ENCODE measurements at regions not wholly inside any gene's neighbourhood (a gene's known extent, or its start where the extent isn't known, plus 50 kb on each side); places are given as distances from the start of the nearest gene placed in this dataset.

DNA sequence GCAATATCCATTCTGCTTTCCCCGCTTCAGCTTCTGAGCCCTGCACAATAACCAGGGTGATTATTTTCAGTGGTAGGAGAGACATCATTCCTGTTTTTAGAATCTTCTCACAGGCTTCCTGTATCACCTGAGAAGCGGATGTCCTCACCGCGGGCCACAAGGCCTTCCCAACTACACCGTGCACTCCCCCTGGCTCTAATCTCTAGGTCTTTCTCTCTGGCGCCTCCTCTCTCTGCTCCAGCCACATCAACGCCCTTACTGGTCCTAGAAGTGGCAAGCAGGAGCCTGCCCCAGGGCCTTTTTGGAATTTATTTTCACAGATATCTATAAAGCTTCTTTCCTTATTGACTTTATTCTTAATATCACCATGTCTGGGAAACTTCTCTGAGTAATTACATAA lies 675.2 kb upstream of the FRG1 start:
- TF ChIP-seq FOXP2 (optimal IDR thresholded peaks at IDR 0.05; ENCODE audit: borderline replicate concordance, extremely low read depth, extremely low read length, insufficient read depth) (no peak), TAF1 (IDR thresholded peaks at IDR 0.05; ENCODE audit: borderline replicate concordance, insufficient read depth, low read length) (no peak)

DNA sequence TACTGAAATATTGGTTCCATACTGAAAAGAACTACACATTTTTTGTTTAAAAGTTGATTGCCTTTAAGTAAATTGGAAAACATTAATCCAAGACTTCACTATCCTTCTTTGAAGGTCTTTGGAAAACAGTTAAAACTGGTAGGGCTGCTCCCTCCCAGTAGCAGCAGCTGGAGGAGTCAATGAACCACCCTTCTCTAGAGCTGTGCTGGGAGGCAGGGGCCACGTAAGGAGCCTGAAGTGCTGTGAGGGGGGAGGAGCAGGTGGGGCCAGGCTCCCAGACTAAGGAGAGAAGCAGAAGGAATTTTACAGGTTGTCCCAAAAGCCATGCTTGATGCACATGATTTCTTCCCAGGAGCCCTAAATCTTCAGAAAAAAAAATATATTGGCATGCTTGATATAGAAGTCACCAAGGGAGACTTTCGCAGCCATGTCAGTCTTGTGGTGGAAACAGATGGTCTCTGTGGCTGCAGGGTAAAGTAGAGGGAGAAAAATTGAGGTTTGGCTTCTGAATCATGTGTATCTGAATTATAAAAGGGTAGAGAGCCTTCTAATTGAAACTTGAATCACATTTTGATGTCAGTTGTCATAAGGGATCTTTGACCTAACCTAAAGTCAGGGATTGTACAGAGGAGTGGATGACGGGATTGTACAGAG lies 673.2 kb upstream of the FRG1 start:
- TF ChIP-seq POLR2AphosphoS5 (IDR thresholded peaks at IDR 0.05; ENCODE audit: low read depth, low read length) (no peak), FOXP2 (optimal IDR thresholded peaks at IDR 0.05; ENCODE audit: borderline replicate concordance, extremely low read depth, extremely low read length, insufficient read depth) (no peak)

DNA sequence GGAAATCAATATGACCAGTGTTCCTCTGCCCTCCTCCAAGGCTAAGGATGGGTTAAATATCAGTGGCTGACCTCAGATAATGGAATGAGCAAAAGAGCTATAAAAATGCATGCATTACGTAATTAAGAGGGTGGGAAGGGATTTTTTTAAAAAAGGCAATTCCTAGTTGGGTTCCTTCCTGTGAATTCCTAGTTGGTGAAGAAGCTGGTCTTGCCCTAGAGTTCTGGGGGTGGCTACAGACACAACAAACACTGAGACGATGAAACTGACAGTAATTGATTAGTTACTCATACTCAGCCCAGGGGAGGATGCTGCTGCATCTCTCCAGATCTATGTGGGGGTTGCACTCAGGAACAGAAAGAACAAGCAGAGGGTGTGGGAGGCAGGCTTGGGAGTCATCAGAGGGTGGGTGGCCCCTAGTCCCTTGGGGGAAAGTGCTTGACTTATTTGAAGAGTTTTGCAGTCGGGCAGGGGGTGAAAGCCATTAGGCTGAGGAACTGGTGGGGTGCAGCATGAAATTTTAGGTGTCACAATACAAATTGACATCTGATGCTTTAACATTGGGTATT lies 662.0 kb upstream of the FRG1 start:
- TF ChIP-seq FOXP2 (optimal IDR thresholded peaks at IDR 0.05; ENCODE audit: borderline replicate concordance, extremely low read depth, extremely low read length, insufficient read depth) (no peak), SIN3A (IDR thresholded peaks at IDR 0.05; ENCODE audit: borderline replicate concordance, insufficient read depth, low read length) (no peak), POLR2AphosphoS5 (IDR thresholded peaks at IDR 0.05; ENCODE audit: low read depth, low read length) (no peak), TAF1 (IDR thresholded peaks at IDR 0.05; ENCODE audit: borderline replicate concordance, insufficient read depth, low read length) (no peak)
- TF ChIP-seq, protein P1, sequence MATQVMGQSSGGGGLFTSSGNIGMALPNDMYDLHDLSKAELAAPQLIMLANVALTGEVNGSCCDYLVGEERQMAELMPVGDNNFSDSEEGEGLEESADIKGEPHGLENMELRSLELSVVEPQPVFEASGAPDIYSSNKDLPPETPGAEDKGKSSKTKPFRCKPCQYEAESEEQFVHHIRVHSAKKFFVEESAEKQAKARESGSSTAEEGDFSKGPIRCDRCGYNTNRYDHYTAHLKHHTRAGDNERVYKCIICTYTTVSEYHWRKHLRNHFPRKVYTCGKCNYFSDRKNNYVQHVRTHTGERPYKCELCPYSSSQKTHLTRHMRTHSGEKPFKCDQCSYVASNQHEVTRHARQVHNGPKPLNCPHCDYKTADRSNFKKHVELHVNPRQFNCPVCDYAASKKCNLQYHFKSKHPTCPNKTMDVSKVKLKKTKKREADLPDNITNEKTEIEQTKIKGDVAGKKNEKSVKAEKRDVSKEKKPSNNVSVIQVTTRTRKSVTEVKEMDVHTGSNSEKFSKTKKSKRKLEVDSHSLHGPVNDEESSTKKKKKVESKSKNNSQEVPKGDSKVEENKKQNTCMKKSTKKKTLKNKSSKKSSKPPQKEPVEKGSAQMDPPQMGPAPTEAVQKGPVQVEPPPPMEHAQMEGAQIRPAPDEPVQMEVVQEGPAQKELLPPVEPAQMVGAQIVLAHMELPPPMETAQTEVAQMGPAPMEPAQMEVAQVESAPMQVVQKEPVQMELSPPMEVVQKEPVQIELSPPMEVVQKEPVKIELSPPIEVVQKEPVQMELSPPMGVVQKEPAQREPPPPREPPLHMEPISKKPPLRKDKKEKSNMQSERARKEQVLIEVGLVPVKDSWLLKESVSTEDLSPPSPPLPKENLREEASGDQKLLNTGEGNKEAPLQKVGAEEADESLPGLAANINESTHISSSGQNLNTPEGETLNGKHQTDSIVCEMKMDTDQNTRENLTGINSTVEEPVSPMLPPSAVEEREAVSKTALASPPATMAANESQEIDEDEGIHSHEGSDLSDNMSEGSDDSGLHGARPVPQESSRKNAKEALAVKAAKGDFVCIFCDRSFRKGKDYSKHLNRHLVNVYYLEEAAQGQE (IDR thresholded peaks at IDR 0.05; ENCODE audit: insufficient read depth in 1 of 2, low read depth in 2 of 2, low read length in 2 of 2) = no peak

DNA sequence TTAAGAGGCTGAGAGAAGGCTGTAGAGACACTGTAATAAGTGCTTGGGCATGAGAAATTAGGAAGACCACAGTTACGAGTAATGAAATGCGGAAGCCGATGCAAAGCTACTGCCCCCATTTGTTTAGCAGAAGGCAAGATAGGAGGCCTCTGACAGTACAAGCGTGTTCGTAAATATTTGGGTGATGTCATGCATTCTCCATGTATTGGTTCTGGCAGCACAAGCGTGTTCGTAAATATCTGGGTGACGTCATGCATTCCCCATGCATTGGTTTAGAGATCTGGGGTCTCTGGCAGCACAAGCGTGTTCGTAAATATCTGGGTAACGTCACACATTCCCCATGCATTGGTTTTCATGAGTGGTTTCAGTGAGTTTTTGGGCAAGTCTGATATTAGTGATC lies 661.5 kb upstream of the FRG1 start:
- TF ChIP-seq POLR2AphosphoS5 (IDR thresholded peaks at IDR 0.05; ENCODE audit: low read depth, low read length) (no peak), SIN3A (IDR thresholded peaks at IDR 0.05; ENCODE audit: borderline replicate concordance, insufficient read depth, low read length) (no peak), TAF1 (IDR thresholded peaks at IDR 0.05; ENCODE audit: borderline replicate concordance, insufficient read depth, low read length) (no peak), FOXP2 (optimal IDR thresholded peaks at IDR 0.05; ENCODE audit: borderline replicate concordance, extremely low read depth, extremely low read length, insufficient read depth) (no peak)
- TF ChIP-seq, protein P1 (IDR thresholded peaks at IDR 0.05; ENCODE audit: insufficient read depth in 1 of 2, low read depth in 2 of 2, low read length in 2 of 2) = no peak

DNA sequence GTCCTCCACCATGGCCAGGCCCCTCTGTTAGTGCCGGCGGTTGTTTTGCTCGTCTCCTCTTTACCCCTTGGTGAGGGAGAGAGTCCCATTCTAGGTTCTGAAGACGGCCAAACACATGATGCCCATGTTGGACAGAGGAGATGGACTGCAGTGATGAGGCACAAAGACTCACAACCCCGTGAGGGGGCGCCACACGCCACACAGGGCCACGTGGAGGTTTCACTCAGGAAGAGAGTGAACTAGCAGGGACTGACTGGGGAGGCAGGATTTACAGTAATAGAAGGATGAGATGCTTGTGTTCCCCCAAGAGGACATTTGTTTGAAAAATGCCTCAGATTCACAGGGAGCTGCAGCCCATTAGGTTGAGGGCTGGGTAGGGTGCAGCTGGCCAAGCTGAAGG lies 655.3 kb upstream of the FRG1 start:
- TF ChIP-seq SIN3A (IDR thresholded peaks at IDR 0.05; ENCODE audit: borderline replicate concordance, insufficient read depth, low read length) (no peak), TAF1 (IDR thresholded peaks at IDR 0.05; ENCODE audit: borderline replicate concordance, insufficient read depth, low read length) (no peak), POLR2AphosphoS5 (IDR thresholded peaks at IDR 0.05; ENCODE audit: low read depth, low read length) (no peak), FOXP2 (optimal IDR thresholded peaks at IDR 0.05; ENCODE audit: borderline replicate concordance, extremely low read depth, extremely low read length, insufficient read depth) (no peak)
- TF ChIP-seq, protein P1 (IDR thresholded peaks at IDR 0.05; ENCODE audit: insufficient read depth in 1 of 2, low read depth in 2 of 2, low read length in 2 of 2) = no peak

DNA sequence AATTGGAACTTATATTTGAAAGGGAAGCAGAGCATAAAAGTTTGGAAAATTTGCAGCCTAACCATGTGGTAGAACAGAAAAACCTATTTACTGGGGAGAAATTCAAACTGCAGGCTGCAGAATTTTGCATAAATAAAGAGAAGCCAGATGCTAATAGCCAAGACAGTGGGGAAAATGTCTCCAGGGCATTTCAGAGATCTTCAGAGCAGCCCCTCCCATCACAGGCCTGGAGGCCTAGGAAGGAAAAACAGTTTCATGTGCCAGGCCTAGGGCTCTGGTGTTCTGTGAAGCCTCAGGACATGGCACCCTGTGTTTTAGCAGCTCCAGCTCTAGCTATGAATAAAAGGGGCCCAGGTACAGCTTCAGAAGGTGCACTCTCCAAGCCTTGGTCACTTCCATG lies 648.7 kb upstream of the FRG1 start:
- TF ChIP-seq SIN3A (IDR thresholded peaks at IDR 0.05; ENCODE audit: borderline replicate concordance, insufficient read depth, low read length) (no peak), POLR2AphosphoS5 (IDR thresholded peaks at IDR 0.05; ENCODE audit: low read depth, low read length) (no peak), FOXP2 (optimal IDR thresholded peaks at IDR 0.05; ENCODE audit: borderline replicate concordance, extremely low read depth, extremely low read length, insufficient read depth) (no peak), TAF1 (IDR thresholded peaks at IDR 0.05; ENCODE audit: borderline replicate concordance, insufficient read depth, low read length) (no peak)
- TF ChIP-seq, protein P1 (IDR thresholded peaks at IDR 0.05; ENCODE audit: insufficient read depth in 1 of 2, low read depth in 2 of 2, low read length in 2 of 2) = no peak
